Hepatocyte (in vitro differentiated cells): ENCODE measurements at regions not wholly inside any gene's neighbourhood (a gene's known extent, or its start where the extent isn't known, plus 50 kb on each side); places are given as distances from the start of the nearest gene placed in this dataset.

ENCODE experiments used
- DNase-seq: peaks from one replicate; pipeline ENCODE4 v3.0.0-alpha.2; 2016; ENCODE audit warnings: low spot score
- H2AFZ ChIP-seq: fragments of 200-600 bp; sonication (generic); 2 replicates; pipeline ENCODE4 v1.6.0; 2016; ENCODE audit warnings: antibody characterized with exemption, mild to moderate bottlenecking
- H3K27ac ChIP-seq: fragments of 200-600 bp; sonication (generic); 2 replicates; pipeline ENCODE4 v1.5.1; 2016; ENCODE audit warnings: mild to moderate bottlenecking
- H3K27me3 ChIP-seq: fragments of 200-600 bp; sonication (generic); 2 replicates; pipeline ENCODE4 v1.6.1; 2016
- H3K36me3 ChIP-seq: fragments of 200-600 bp; sonication (generic); replicated peaks from 2 replicates; pipeline ENCODE4 v1.5.1; 2016; ENCODE audit warnings: low read depth; ENCODE audit not compliant: insufficient read depth
- H3K4me1 ChIP-seq: fragments of 200-600 bp; sonication (generic); 2 replicates; pipeline ENCODE4 v1.5.1; 2016; ENCODE audit warnings: mild to moderate bottlenecking, moderate library complexity; ENCODE audit not compliant: insufficient read depth
- H3K4me2 ChIP-seq: fragments of 200-600 bp; sonication (generic); 2 replicates; pipeline ENCODE4 v1.6.0; 2016
- H3K4me3 ChIP-seq: fragments of 200-600 bp; sonication (generic); 2 replicates; pipeline ENCODE4 v1.5.1; 2016; ENCODE audit warnings: mild to moderate bottlenecking
- H3K79me2 ChIP-seq: fragments of 200-600 bp; sonication (generic); 2 replicates; pipeline ENCODE4 v1.6.0; 2017; ENCODE audit warnings: mild to moderate bottlenecking
- H3K9me2 ChIP-seq: fragments of 200-600 bp; sonication (generic); replicated peaks from 2 replicates; pipeline ENCODE4 v1.6.0; 2017; ENCODE audit warnings: mild to moderate bottlenecking; ENCODE audit not compliant: insufficient read depth
- H3K9me3 ChIP-seq: fragments of 200-600 bp; sonication (generic); 2 replicates; pipeline ENCODE4 v1.5.1; 2016; ENCODE audit warnings: low read depth, mild to moderate bottlenecking
- H4K20me1 ChIP-seq: fragments of 200-600 bp; sonication (generic); 2 replicates; pipeline ENCODE4 v1.6.0; 2016; ENCODE audit warnings: mild to moderate bottlenecking; ENCODE audit not compliant: insufficient read depth, poor library complexity, severe bottlenecking
- CTCF ChIP-seq: fragments of 200-600 bp; sonication (generic); IDR thresholded peaks from 2 replicates; pipeline ENCODE4 v1.5.1; 2016; ENCODE audit warnings: antibody characterized with exemption, mild to moderate bottlenecking; ENCODE audit not compliant: poor library complexity
- EZH2 ChIP-seq: fragments of 200-600 bp; sonication (generic); IDR thresholded peaks from 2 replicates; pipeline ENCODE4 v1.6.1; 2016; ENCODE audit warnings: antibody characterized with exemption, mild to moderate bottlenecking, borderline replicate concordance
- EZH2phosphoT487 ChIP-seq: fragments of 200-600 bp; sonication (generic); IDR thresholded peaks from one replicate; pipeline ENCODE4 v1.6.1; 2018; ENCODE audit warnings: antibody characterized with exemption, mild to moderate bottlenecking, low read depth, moderate library complexity; ENCODE audit not compliant: unreplicated experiment, severe bottlenecking
- WGBS: methylation state at CpG from one replicate; pipeline ENCODE4 v1.1.6; 2016; ENCODE audit warnings: low lambda C conversion rate; ENCODE audit errors: missing lambda C conversion rate; 5-methylcytosine and 5-hydroxymethylcytosine counted together

DNA sequence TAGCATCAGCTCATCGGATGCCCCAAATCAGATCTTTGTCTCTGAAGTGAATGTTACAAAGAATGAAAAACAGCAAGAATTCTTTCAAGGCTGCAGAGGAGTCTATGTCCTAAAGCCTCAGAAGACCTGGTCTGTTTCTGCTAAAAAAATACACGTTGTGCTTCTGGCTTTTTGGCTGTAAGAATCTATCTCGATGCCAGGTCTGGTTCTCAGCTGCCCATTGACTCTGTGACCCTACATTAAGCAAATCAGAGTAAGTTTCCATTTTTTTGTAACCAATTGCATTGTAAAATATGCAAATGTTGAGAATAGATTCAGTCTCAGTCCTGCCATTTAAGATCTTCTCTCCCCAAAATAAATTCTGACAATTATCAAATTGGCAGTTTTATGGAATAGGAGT lies 705.4 kb downstream of the RFPL4B start:
- Histone ChIP-seq H3K9me3 (no peaks in the 10 kb centered on the region), H2AFZ (no peak overlapping the region), H3K79me2 (no peaks in the 10 kb centered on the region), H3K4me3 (no peak overlapping the region), H3K27me3 (no peaks in the 10 kb centered on the region), H3K4me2 (no peak overlapping the region), H3K27ac (no peak overlapping the region), H3K36me3 (no peaks in the 10 kb centered on the region), H3K4me1 (no peaks in the 10 kb centered on the region), H3K9me2 (no peaks in the 10 kb centered on the region), H4K20me1 (no peaks in the 10 kb centered on the region)
- TF ChIP-seq EZH2 (no peak), CTCF (no peak), EZH2phosphoT487 (no peak)
- DNase-seq, result no peak
- WGBS, result 75% methylated on average over 3 of the region's 3 CpGs

DNA sequence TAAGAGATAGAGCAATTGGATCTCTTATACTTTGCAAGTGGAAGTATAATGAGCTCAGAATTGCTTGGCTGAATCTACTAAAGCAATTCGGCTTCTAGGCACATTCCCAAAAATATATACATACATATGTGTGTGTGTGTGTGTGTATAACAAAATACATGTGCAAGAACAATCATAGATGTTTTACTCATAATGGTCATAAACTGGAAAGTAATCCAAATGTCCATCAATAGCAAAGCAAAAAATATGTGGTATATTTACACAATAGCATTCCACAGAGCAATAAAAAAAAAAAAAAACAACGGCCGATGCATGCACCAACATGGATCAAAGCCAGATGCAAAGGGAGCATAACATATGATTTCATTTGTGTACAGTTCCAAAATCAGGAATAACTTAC lies 707.9 kb downstream of the RFPL4B start:
- Histone ChIP-seq H3K79me2 (no peaks in the 10 kb centered on the region), H3K36me3 (no peaks in the 10 kb centered on the region), H4K20me1 (no peaks in the 10 kb centered on the region), H2AFZ (no peak overlapping the region), H3K4me1 (no peaks in the 10 kb centered on the region), H3K27ac (no peak overlapping the region), H3K9me3 (no peaks in the 10 kb centered on the region), H3K4me2 (no peak overlapping the region), H3K9me2 (no peaks in the 10 kb centered on the region), H3K4me3 (no peak overlapping the region), H3K27me3 (no peaks in the 10 kb centered on the region)
- DNase-seq, result no peak
- 41% methylated on average over 3 of the region's 3 CpGs for WGBS
- no peak for TF ChIP-seq EZH2phosphoT487
- no peak for TF ChIP-seq CTCF
- no peak for TF ChIP-seq EZH2

DNA sequence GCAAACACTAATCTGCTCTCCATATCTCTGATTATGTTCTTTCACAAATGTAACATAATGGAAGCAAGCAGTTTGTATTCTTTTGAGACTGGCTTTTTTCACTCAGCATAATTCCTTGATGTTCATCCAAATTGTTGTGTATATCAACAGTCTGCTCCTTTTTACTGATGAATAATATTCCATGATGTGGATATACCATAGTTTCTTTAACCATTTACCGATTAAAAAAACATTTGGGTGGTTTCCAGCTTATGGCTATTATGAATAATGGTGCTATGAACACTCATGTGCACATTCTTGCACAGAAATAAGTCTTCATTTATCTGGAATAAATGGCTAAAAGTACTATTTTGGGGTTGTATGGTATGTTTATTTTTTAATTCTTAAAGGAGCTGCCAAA lies 708.9 kb downstream of the RFPL4B start:
- no peaks in the 10 kb centered on the region for H3K9me3 ChIP-seq
- 5% methylated on average over 1 of the region's 1 CpG for WGBS

More for the DNA sequence above, 708.9 kb downstream of the RFPL4B start:
- Histone ChIP-seq H2AFZ (no peak overlapping the region), H3K9me2 (no peaks in the 10 kb centered on the region), H3K4me1 (no peaks in the 10 kb centered on the region), H3K36me3 (no peaks in the 10 kb centered on the region), H3K79me2 (no peaks in the 10 kb centered on the region), H3K27ac (no peak overlapping the region), H4K20me1 (no peaks in the 10 kb centered on the region), H3K27me3 (no peaks in the 10 kb centered on the region), H3K4me2 (no peak overlapping the region), H3K4me3 (no peak overlapping the region)
- TF ChIP-seq EZH2 (no peak), EZH2phosphoT487 (no peak), CTCF (no peak)
- no peak for DNase-seq
